ENCODE measurements at regions not wholly inside any gene's neighbourhood (a gene's known extent, or its start where the extent isn't known, plus 50 kb on each side); places are given as distances from the start of the nearest gene placed in this dataset.
"Not testable (repeated sequence)": the region's sequence is repeated elsewhere in the genome, so short reads cannot be mapped to it uniquely, and the experiment has no call there.

GRCh38 chr6:164982389-164982788, 327.0 kb downstream of the C6orf118 start:
- peak; percentile 44 for DNase-seq (ENCODE audit: low read depth)
- H3K4me3 ChIP-seq (ENCODE audit: low read depth, low read length), result no peak overlapping the region
- TF ChIP-seq, protein P1, sequence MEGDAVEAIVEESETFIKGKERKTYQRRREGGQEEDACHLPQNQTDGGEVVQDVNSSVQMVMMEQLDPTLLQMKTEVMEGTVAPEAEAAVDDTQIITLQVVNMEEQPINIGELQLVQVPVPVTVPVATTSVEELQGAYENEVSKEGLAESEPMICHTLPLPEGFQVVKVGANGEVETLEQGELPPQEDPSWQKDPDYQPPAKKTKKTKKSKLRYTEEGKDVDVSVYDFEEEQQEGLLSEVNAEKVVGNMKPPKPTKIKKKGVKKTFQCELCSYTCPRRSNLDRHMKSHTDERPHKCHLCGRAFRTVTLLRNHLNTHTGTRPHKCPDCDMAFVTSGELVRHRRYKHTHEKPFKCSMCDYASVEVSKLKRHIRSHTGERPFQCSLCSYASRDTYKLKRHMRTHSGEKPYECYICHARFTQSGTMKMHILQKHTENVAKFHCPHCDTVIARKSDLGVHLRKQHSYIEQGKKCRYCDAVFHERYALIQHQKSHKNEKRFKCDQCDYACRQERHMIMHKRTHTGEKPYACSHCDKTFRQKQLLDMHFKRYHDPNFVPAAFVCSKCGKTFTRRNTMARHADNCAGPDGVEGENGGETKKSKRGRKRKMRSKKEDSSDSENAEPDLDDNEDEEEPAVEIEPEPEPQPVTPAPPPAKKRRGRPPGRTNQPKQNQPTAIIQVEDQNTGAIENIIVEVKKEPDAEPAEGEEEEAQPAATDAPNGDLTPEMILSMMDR (IDR thresholded peaks at IDR 0.05; ENCODE audit: control insufficient read depth, extremely low read depth, insufficient read depth), result no peak

- TF ChIP-seq, protein P1 (IDR thresholded peaks at IDR 0.05; ENCODE audit: control insufficient read depth, extremely low read depth, insufficient read depth), result no peak
- H3K4me3 ChIP-seq (ENCODE audit: low read depth, low read length), result no peak overlapping the region
- no peak for DNase-seq (ENCODE audit: low read depth)
Observed at GRCh38 chr6:164967102-164967501, 342.3 kb downstream of the C6orf118 start.

- H3K4me3 ChIP-seq (ENCODE audit: low read depth, low read length), result no peak overlapping the region
- TF ChIP-seq, protein P1 (IDR thresholded peaks at IDR 0.05; ENCODE audit: control insufficient read depth, extremely low read depth, insufficient read depth), result no peak
- no peak for DNase-seq (ENCODE audit: low read depth)
Observed at GRCh38 chr6:164962805-164963204, 346.6 kb downstream of the C6orf118 start.

- no peak overlapping the region for H3K4me3 ChIP-seq (ENCODE audit: low read depth, low read length)
- DNase-seq (ENCODE audit: low read depth), result no peak
- TF ChIP-seq, protein P1 (IDR thresholded peaks at IDR 0.05; ENCODE audit: control insufficient read depth, extremely low read depth, insufficient read depth), result no peak
Observed at GRCh38 chr6:164947164-164947563, 362.2 kb downstream of the C6orf118 start.

- no peak overlapping the region for H3K4me3 ChIP-seq (ENCODE audit: low read depth, low read length)
- TF ChIP-seq, protein P1 (IDR thresholded peaks at IDR 0.05; ENCODE audit: control insufficient read depth, extremely low read depth, insufficient read depth), result no peak
- no peak for DNase-seq (ENCODE audit: low read depth)
Observed at GRCh38 chr6:164942271-164942670, 367.1 kb downstream of the C6orf118 start.

DNA sequence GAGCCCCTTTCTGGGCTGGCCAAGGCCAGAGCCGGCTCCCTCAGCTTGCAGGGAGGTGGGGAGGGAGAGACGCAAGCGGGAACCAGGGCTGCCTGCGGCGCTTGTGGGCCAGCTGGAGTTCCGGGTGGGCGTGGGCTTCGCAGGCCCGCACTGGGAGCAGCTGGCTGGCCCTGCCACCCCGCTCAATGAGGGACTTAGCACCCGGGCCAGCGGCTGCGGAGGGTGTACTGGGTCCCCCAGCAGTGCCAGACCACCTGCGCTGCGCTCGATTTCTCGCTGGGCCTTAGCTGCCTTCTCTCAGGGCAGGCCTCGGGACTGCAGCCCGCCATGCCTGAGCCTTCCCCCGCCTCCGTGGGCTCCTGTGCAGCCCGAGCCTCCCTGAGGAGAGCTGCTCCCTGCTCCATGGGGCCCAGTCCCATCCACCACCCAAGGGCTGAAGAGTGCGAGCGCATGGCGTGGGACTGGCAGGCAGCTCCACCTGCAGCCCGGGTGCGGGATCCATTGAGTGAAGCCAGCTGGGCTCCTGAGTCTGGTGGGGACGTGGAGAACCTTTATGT, 376.1 kb downstream of the C6orf118 start:
- not testable (repeated sequence) for DNase-seq (ENCODE audit: low read depth); H3K4me3 ChIP-seq (ENCODE audit: low read depth, low read length)

- TF ChIP-seq, protein P1 (IDR thresholded peaks at IDR 0.05; ENCODE audit: control insufficient read depth, extremely low read depth, insufficient read depth), result no peak
- no peak for DNase-seq (ENCODE audit: low read depth)
Observed at GRCh38 chr6:164929408-164929977, 379.9 kb downstream of the C6orf118 start.

More at GRCh38 chr6:164929408-164929977, 379.9 kb downstream of the C6orf118 start:
- no peak overlapping the region for H3K4me3 ChIP-seq (ENCODE audit: low read depth, low read length)
